Activated CD4-positive, alpha-beta T cell treated with anti-CD3 and anti-CD28 coated beads for 36 hours (primary cell): ENCODE measurements at regions not wholly inside any gene's neighbourhood (a gene's known extent, or its start where the extent isn't known, plus 50 kb on each side); places are given as distances from the start of the nearest gene placed in this dataset.

ENCODE experiments used
- ATAC-seq: fragments of 200-7000 bp; cut with Tn5 transposase; one replicate; pipeline ENCODE4 v1.10.0; 2021; ENCODE audit warnings: mild to moderate bottlenecking, moderate library complexity
- CTCF ChIA-PET: fragments of 350-600 bp; sonication (Branson Sonifier 250); formaldehyde crosslinking; loops from one replicate; lab custom pipeline; 2021; ENCODE audit warnings: antibody characterized with exemption; lab: Charles Lee
- POLR2A ChIA-PET: fragments of 350-600 bp; sonication (Branson Sonifier 250); formaldehyde crosslinking; loops from one replicate; lab custom pipeline; 2021; ENCODE audit warnings: antibody characterized with exemption, inconsistent platforms; lab: Charles Lee
- DNase-seq: peaks from one replicate; pipeline ENCODE4 v3.0.0-alpha.2; 2020
- H3K27ac Mint-ChIP-seq: one replicate; pipeline ENCODE4 v1.8.0; 2021; ENCODE audit warnings: mixed read lengths
- H3K27me3 Mint-ChIP-seq: one replicate; pipeline ENCODE4 v1.8.0; 2021; ENCODE audit warnings: mixed read lengths
- H3K36me3 Mint-ChIP-seq: one replicate; pipeline ENCODE4 v1.8.0; 2021; ENCODE audit warnings: low read depth, mixed read lengths
- H3K4me1 Mint-ChIP-seq: one replicate; pipeline ENCODE4 v1.8.0; 2021; ENCODE audit warnings: mixed read lengths
- H3K4me3 Mint-ChIP-seq: one replicate; pipeline ENCODE4 v1.8.0; 2021; ENCODE audit warnings: mild to moderate bottlenecking, moderate library complexity, mixed read lengths
- H3K9me3 Mint-ChIP-seq: one replicate; pipeline ENCODE4 v1.8.0; 2021; ENCODE audit warnings: low read depth, mixed read lengths
- intact Hi-C, 2 experiments: fragments of 100-400 bp; cut with DNase I in 1 of 2; cut with micrococcal nuclease in 1 of 2; formaldehyde crosslinking; loops; one replicate each; pipeline versions ENCODE4 v1.14.2 to v1.15.1; 2022 to 2024; cut with DNase I, micrococcal nuclease

DNA sequence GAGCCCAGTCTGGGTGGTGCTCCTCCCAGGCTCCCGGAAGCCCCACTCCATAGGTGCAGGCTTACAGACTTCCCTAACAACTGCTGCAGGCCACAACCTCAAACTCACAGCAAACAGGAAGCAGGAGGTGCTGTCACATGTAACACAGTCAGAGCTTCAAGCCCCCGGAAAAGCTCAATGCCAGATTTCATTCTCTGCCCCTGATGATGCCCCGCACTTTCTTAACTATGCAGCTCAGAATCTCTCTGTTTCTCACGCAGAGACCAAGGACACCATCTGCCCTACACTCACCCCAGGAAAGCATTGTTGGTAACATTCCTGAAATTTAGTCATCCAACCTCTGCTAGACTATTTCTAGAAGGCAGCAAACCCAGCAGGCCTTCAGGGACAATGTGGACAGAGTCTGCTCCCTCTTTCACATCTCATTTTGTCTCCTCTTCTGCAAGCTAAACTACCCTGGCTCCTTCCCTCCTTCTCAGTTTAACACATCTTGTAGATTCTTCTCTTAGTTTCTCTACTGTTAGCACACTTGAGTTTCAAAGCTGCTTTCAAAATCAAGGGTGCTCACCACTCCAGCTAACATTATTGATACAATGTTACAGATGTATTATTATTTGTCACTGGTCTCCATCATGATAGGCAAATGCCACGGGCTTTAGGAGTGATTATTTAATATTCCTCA is 162.5 kb downstream of the KCTD12 start:
- POLR2A ChIA-PET: no interaction called here
- intact Hi-C loops: no loop called here
- ATAC-seq (peak; percentile 26), DNase-seq (peak; percentile 9)
- H3K27me3 Mint-ChIP-seq: no peaks in the 10 kb centered on the region
- H3K9me3 Mint-ChIP-seq: peaks cover 4% of the 10 kb centered on the region
- CTCF ChIA-PET: no interaction called here
- no peak overlapping the region for H3K4me3 Mint-ChIP-seq
- no peak overlapping the region for H3K27ac Mint-ChIP-seq
- H3K4me1 Mint-ChIP-seq: no peaks in the 10 kb centered on the region
- no peaks in the 10 kb centered on the region for H3K36me3 Mint-ChIP-seq

DNA sequence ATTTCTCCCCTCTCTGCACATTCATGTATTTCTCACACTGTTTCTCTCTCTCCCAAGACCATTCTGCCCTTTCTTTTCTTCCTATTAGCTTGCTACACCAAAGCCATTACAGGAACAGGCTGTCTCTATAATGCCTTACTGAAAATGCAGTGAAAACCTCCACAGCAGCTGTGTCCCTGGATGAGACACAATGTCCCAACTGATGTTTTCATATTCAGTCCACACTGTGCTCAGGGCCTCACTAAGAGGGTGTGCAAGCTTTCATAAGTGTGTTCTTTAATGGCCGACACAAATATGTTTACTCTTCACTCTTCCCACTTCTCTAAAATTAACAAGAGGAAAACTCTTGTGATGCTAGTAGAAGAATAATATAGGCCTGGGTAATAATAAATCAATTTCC is 163.4 kb downstream of the KCTD12 start:
- ATAC-seq (no peak), DNase-seq (no peak)
- Mint-ChIP-seq H3K4me1 (no peaks in the 10 kb centered on the region), H3K9me3 (peaks cover 4% of the 10 kb centered on the region), H3K27me3 (no peaks in the 10 kb centered on the region), H3K36me3 (no peaks in the 10 kb centered on the region), H3K27ac (no peak overlapping the region), H3K4me3 (no peak overlapping the region)
- CTCF ChIA-PET: interaction anchor here (0.7 kb wide), 2 partner anchors 181 to 978 kb away, joined by 3 read pairs; no protein-coding TSS in a partner anchor
- intact Hi-C loops: no loop called here
- POLR2A ChIA-PET: no interaction called here

DNA sequence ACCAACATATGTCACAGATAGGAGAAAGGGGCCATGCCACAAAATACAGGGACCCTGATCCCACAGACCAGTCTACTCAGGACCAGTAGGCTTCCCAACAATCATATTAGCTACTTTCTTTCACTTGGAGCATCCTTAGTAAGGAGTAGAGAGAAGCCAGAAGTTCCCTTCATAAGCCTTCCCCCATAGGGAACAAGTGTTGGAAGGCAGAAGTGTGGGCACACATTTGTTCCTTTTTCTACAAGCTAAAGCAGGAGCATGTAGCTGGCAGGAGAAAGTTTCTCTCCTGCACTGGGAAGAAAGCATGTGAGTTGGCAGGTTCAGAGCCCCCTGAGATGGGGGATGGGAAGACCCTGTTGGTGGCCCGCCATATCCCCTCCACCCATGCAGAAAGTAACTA is 165.4 kb downstream of the KCTD12 start:
- intact Hi-C loops: no loop called here
- no peaks in the 10 kb centered on the region for H3K9me3 Mint-ChIP-seq
- ATAC-seq: no peak
- H3K36me3 Mint-ChIP-seq: no peaks in the 10 kb centered on the region
- no peaks in the 10 kb centered on the region for H3K27me3 Mint-ChIP-seq
- H3K4me1 Mint-ChIP-seq: no peaks in the 10 kb centered on the region
- H3K27ac Mint-ChIP-seq: no peak overlapping the region
- ChIA-PET CTCF (no interaction called here), POLR2A (no interaction called here)
- no peak overlapping the region for H3K4me3 Mint-ChIP-seq
- no peak for DNase-seq

DNA sequence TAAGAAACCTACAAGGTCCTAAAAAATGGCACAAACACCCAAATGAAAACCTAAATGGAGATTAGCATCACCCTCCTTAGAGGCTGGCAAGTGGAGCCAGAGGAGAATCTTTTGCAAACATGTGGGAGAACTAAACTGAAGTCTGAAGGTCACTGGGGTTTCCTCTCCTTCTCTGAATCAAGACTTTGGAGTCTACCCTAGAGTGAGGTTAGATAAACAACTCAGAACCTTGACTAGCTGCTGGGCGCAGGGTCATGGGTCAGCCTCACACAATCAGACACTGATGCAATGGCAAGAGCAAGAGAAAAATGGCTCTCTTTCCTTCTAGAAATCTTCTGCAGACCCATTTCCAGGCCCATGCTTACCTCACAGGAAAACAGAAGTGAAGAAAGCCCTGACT is 165.8 kb downstream of the KCTD12 start:
- ATAC-seq (no peak), DNase-seq (no peak)
- no peaks in the 10 kb centered on the region for H3K9me3 Mint-ChIP-seq
- POLR2A ChIA-PET: no interaction called here
- no peaks in the 10 kb centered on the region for H3K27me3 Mint-ChIP-seq
- H3K27ac Mint-ChIP-seq: no peak overlapping the region
- no peak overlapping the region for H3K4me3 Mint-ChIP-seq
- intact Hi-C loops: no loop called here
- H3K4me1 Mint-ChIP-seq: no peaks in the 10 kb centered on the region
- CTCF ChIA-PET: no interaction called here
- no peaks in the 10 kb centered on the region for H3K36me3 Mint-ChIP-seq

DNA sequence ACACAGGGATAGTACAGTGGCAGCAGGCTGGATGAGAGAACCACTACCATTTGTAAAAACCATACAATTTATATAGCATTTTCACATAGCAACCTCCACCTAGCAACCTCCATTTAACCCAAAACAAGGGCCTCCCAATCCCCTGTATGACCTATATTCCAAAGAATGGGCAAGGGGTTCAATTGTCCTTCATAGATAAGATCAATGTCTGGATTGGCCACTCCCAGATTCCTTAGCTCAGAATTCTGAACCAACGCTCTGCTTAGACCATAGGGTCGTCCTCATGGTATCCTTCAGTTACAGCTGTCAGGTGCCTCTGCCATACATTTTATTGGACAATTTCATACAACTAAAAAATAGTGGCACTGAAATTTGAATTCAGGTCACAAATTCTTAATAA is 166.2 kb downstream of the KCTD12 start:
- H3K4me3 Mint-ChIP-seq: no peak overlapping the region
- H3K36me3 Mint-ChIP-seq: no peaks in the 10 kb centered on the region
- ATAC-seq (no peak), DNase-seq (no peak)
- POLR2A ChIA-PET: no interaction called here
- intact Hi-C loops: no loop called here
- no peaks in the 10 kb centered on the region for H3K4me1 Mint-ChIP-seq
- H3K27ac Mint-ChIP-seq: no peak overlapping the region
- no peaks in the 10 kb centered on the region for H3K27me3 Mint-ChIP-seq
- H3K9me3 Mint-ChIP-seq: no peaks in the 10 kb centered on the region
- CTCF ChIA-PET: no interaction called here

DNA sequence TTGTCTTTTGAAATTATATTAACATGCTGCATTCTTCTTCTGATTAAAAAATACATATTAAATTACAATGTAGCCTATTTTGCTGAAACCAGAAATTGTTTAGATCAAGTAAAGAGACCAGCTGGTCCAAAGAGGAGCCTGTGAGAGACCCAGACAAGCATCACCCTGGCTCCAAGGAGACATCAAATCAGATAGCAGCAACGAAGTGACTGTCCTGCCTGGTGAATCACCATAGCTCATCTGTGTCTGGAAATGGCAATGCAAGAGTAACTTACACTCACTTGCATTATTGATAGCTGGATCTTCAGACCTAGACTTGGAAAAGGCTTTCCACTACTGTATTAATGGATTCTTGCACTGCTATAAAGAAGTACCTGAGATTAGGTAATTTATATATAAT is 169.1 kb downstream of the KCTD12 start:
- Mint-ChIP-seq H3K27me3 (no peaks in the 10 kb centered on the region), H3K4me3 (no peak overlapping the region), H3K27ac (no peak overlapping the region), H3K36me3 (no peaks in the 10 kb centered on the region), H3K9me3 (no peaks in the 10 kb centered on the region), H3K4me1 (no peaks in the 10 kb centered on the region)
- ChIA-PET CTCF (no interaction called here), POLR2A (no interaction called here)
- no peak for ATAC-seq
- no peak for DNase-seq
- intact Hi-C loops: no loop called here

DNA sequence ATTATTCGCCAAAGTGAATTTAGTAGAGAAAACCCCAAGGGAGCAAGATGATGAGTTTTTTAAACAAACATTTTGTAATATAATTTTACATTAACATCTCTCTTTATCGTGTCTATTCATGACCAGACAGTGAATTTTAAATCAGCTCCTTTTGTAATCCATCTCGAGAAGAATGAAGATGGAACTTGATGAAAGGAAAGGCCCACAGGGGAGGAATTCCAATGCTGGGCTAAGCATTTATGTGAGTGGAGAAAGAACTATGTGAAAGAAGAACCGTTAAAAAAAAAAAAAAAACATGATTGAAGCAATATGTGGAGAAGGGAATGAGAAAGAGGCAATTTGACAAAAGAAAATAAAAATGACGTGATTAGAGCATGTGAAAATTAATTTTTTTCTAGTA is 170.6 kb downstream of the KCTD12 start:
- no peak for ATAC-seq
- no peak for DNase-seq
- Mint-ChIP-seq H3K4me1 (no peaks in the 10 kb centered on the region), H3K27me3 (no peaks in the 10 kb centered on the region), H3K27ac (no peak overlapping the region), H3K36me3 (no peaks in the 10 kb centered on the region), H3K4me3 (no peak overlapping the region), H3K9me3 (no peaks in the 10 kb centered on the region)
- ChIA-PET POLR2A (no interaction called here), CTCF (no interaction called here)
- intact Hi-C loops: no loop called here

DNA sequence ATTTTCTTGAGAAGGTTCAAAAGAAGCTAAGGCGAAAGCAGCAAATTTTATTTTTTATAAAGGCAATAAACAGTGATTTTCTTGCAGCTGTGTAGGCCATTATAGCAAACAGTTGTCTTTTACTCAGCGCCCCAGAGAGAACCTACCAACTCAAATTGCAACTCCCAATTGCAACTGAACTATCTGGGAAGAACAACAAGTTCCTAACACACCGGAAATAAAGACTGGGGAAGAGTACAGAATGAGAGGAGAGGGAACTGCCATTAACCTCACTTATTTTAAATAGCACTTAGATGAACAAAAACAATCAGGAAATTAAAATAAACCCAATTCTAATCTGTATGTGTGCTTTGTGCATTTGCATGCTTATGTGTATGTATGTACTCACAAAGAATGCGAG is 171.1 kb downstream of the KCTD12 start:
- no peak for DNase-seq
- ChIA-PET POLR2A (no interaction called here), CTCF (interaction anchor here (0.6 kb wide), 1 partner anchor 1022 kb away, joined by 3 read pairs; no protein-coding TSS in a partner anchor)
- Mint-ChIP-seq H3K36me3 (no peaks in the 10 kb centered on the region), H3K27me3 (no peaks in the 10 kb centered on the region), H3K9me3 (no peaks in the 10 kb centered on the region), H3K27ac (no peak overlapping the region), H3K4me1 (no peaks in the 10 kb centered on the region), H3K4me3 (no peak overlapping the region)
- ATAC-seq: no peak
- intact Hi-C loops: no loop called here

DNA sequence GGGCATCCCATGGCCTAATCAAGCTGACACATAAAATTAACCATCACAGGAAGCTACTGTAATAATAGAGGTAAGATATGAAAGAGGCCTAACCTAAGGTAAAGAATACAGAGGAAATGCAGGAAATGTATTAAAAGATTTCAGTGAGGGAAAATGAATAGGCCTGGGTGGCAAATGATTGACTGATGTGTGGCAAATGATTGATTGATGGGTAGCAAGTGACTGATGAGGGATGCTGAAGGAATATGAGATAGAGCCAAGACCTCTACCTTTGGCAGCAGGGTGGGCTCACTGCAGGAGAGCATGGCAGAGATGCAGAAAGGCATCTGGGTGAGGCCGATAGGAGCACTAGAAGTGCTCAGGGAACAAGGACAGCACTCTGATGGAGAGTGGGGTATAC is 172.9 kb downstream of the KCTD12 start:
- Mint-ChIP-seq H3K4me1 (no peaks in the 10 kb centered on the region), H3K27me3 (no peaks in the 10 kb centered on the region), H3K27ac (no peak overlapping the region), H3K9me3 (no peaks in the 10 kb centered on the region), H3K36me3 (no peaks in the 10 kb centered on the region), H3K4me3 (no peak overlapping the region)
- intact Hi-C loops: no loop called here
- ChIA-PET CTCF (interaction anchor here (0.8 kb wide), 1 partner anchor 15 kb away, joined by 4 read pairs; no protein-coding TSS in a partner anchor), POLR2A (no interaction called here)
- DNase-seq (no peak), ATAC-seq (no peak)

DNA sequence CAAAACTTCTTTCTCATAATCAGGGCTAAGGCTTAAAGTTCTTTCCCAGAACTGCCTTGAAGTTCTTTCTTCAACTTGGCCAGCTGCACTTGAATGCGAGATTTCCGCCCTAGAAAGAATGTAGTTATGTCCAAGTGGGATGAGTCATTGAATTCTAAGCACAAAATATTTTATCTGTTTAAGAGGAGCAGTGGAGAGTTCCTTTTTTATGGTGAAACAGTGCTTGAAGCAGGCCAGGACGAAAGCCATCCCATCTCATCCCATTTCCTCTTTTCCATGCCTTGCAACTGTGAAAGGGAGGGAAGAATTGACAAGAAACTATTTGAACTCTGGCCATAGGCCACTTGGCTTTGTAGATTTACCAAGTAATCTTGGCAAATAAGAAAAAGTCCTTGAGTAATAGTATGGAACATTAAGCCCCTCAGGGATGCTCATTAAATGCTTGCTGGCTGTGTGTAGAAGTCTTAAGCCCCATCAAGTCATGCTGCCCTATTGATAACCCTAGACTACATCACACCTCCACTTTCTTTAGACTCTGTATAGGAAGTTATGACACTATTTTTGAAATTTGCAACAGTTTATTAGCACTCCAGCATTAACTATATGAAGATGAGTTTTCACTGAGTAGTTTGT is 174.5 kb downstream of the KCTD12 start:
- ChIA-PET CTCF (no interaction called here), POLR2A (no interaction called here)
- intact Hi-C loops: no loop called here
- Mint-ChIP-seq H3K27ac (no peak overlapping the region), H3K36me3 (no peaks in the 10 kb centered on the region), H3K9me3 (no peaks in the 10 kb centered on the region), H3K4me3 (no peak overlapping the region), H3K27me3 (no peaks in the 10 kb centered on the region), H3K4me1 (no peaks in the 10 kb centered on the region)
- DNase-seq (no peak), ATAC-seq (no peak)

DNA sequence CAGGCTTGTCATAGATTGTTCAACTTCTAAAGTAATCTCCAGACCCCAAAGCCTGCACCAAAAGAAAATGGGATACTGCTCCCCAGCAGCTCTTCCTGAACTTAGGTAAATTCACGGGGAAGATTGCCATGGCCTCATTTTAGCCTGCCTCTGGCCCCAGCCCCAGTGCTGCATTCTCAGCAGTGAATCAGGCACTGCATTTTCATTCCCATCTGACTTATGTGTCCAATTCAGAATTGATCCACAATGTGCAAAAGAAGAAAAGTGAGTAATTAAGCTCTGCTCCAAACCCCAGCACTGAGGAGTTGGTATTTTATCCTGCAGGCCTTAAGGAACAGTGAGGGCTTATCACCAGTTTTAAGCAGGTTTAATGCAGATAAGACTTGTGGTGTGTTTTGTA is 176.4 kb downstream of the KCTD12 start:
- H3K9me3 Mint-ChIP-seq: no peaks in the 10 kb centered on the region
- no peak overlapping the region for H3K4me3 Mint-ChIP-seq
- intact Hi-C loops: no loop called here
- no peaks in the 10 kb centered on the region for H3K4me1 Mint-ChIP-seq
- CTCF ChIA-PET: interaction anchor here (1.0 to 1.1 kb wide), 2 partner anchors 19 to 44 kb away, joined by 3 read pairs; no protein-coding TSS in a partner anchor
- POLR2A ChIA-PET: no interaction called here
- ATAC-seq (no peak), DNase-seq (no peak)
- no peak overlapping the region for H3K27ac Mint-ChIP-seq
- H3K36me3 Mint-ChIP-seq: no peaks in the 10 kb centered on the region
- no peaks in the 10 kb centered on the region for H3K27me3 Mint-ChIP-seq

DNA sequence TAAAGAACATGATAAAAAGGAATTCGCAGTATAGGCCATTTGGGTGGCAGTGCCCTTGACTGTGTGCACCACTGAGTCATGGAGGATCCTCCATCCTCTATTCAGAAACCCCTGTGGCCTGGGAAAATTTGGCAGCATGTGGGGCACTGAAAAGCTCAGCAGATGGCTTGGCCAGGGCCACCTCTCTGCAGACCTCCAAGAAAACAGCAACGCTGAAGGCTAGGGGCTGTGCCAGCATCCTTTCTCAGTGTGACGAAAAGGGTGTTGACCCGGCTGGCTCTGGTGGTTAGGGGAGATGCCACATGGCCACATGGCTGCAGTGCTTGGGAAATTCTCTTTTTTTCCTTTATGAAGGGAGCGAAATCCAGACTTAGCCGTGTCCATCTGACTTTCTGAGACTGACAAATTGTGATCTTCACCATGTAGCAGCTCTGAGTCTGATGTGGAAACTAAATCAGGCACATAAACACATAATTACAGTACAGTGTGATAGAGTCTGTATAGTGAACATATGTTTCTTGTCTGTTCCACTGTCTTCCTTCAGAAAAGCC is 178.0 kb downstream of the KCTD12 start:
- POLR2A ChIA-PET: no interaction called here
- H3K27me3 Mint-ChIP-seq: no peaks in the 10 kb centered on the region
- no peaks in the 10 kb centered on the region for H3K36me3 Mint-ChIP-seq
- H3K4me1 Mint-ChIP-seq: no peaks in the 10 kb centered on the region
- no peak overlapping the region for H3K27ac Mint-ChIP-seq
- no peak for DNase-seq
- H3K4me3 Mint-ChIP-seq: no peak overlapping the region
- CTCF ChIA-PET: interaction anchor here (1.2 kb wide), 1 partner anchor 10 kb away, joined by 4 read pairs; no protein-coding TSS in a partner anchor
- intact Hi-C loops: no loop called here
- no peaks in the 10 kb centered on the region for H3K9me3 Mint-ChIP-seq
- no peak for ATAC-seq
